ENCODE measurements at regions not wholly inside any gene's neighbourhood (a gene's known extent, or its start where the extent isn't known, plus 50 kb on each side); places are given as distances from the start of the nearest gene placed in this dataset.

GRCh38 chr9:73470766-73471165 lies 319.1 kb downstream of the ANXA1 start:
- no peak for DNase-seq

GRCh38 chr9:73474002-73474600 lies 322.4 kb downstream of the ANXA1 start:
- no peak for DNase-seq

- no peak for DNase-seq
Observed at GRCh38 chr9:73474625-73475024, 323.0 kb downstream of the ANXA1 start.

- DNase-seq: no peak
Observed at GRCh38 chr9:73494894-73495293, 343.2 kb downstream of the ANXA1 start.

- no peak for DNase-seq
Observed at GRCh38 chr9:73497796-73498195, 346.1 kb downstream of the ANXA1 start.

GRCh38 chr9:73515216-73515615 lies 363.6 kb downstream of the ANXA1 start:
- no peak for DNase-seq

- DNase-seq: no peak
Observed at GRCh38 chr9:73523391-73523790, 371.7 kb downstream of the ANXA1 start.

GRCh38 chr9:73525350-73525749 lies 373.7 kb downstream of the ANXA1 start:
- no peak for DNase-seq

- no peak for DNase-seq
Observed at GRCh38 chr9:73527521-73527920, 375.9 kb downstream of the ANXA1 start.

- no peak for DNase-seq
Observed at GRCh38 chr9:73528926-73529325, 377.3 kb downstream of the ANXA1 start.

- no peak for DNase-seq
Observed at GRCh38 chr9:73529666-73530065, 378.0 kb downstream of the ANXA1 start.

- no peak for DNase-seq
Observed at GRCh38 chr9:73531051-73531532, 379.4 kb downstream of the ANXA1 start.

GRCh38 chr9:73531658-73532057 lies 380.0 kb downstream of the ANXA1 start:
- DNase-seq: no peak

GRCh38 chr9:73532985-73533384 lies 381.3 kb downstream of the ANXA1 start:
- no peak for DNase-seq

GRCh38 chr9:73536403-73536802 lies 384.7 kb downstream of the ANXA1 start:
- DNase-seq: no peak

GRCh38 chr9:73537561-73537960 lies 385.9 kb downstream of the ANXA1 start:
- DNase-seq: no peak

- DNase-seq: no peak
Observed at GRCh38 chr9:73539881-73540390, 388.3 kb downstream of the ANXA1 start.

- no peak for DNase-seq
Observed at GRCh38 chr9:73541923-73542322, 390.3 kb downstream of the ANXA1 start.

- no peak for DNase-seq
Observed at GRCh38 chr9:73543727-73544126, 392.1 kb downstream of the ANXA1 start.

- no peak for DNase-seq
Observed at GRCh38 chr9:73548201-73548600, 396.5 kb downstream of the ANXA1 start.

- no peak for DNase-seq
Observed at GRCh38 chr9:73549991-73550390, 398.3 kb downstream of the ANXA1 start.

- no peak for DNase-seq
Observed at GRCh38 chr9:73553295-73553694, 401.6 kb downstream of the ANXA1 start.

- DNase-seq: no peak
Observed at GRCh38 chr9:73558471-73558870, 406.8 kb downstream of the ANXA1 start.

GRCh38 chr9:73565026-73565425 lies 413.4 kb downstream of the ANXA1 start:
- no peak for DNase-seq

- no peak for DNase-seq
Observed at GRCh38 chr9:73565833-73566465, 414.3 kb downstream of the ANXA1 start.
